ENCODE measurements at regions not wholly inside any gene's neighbourhood (a gene's known extent, or its start where the extent isn't known, plus 50 kb on each side); places are given as distances from the start of the nearest gene placed in this dataset.

DNA sequence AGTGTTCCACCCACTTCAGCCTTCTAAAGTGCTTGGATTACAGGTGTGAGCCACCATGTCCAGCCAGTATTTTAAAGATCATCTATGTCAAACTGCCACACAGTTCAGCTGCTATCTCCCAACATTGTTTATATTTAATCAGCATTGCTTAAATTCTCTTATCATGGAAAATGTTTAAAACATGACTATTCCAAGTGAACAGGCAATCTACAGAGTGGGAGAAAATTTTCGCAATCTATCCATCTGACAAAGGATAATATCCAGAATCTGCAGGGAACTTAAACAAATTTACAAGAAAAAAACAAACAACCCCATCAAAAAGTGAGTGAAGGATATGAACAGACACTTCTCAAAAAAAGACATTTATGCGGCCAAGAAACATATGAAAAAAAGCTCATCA is 69.4 kb upstream of the NAV3 start:
- TF ChIP-seq, protein P1, sequence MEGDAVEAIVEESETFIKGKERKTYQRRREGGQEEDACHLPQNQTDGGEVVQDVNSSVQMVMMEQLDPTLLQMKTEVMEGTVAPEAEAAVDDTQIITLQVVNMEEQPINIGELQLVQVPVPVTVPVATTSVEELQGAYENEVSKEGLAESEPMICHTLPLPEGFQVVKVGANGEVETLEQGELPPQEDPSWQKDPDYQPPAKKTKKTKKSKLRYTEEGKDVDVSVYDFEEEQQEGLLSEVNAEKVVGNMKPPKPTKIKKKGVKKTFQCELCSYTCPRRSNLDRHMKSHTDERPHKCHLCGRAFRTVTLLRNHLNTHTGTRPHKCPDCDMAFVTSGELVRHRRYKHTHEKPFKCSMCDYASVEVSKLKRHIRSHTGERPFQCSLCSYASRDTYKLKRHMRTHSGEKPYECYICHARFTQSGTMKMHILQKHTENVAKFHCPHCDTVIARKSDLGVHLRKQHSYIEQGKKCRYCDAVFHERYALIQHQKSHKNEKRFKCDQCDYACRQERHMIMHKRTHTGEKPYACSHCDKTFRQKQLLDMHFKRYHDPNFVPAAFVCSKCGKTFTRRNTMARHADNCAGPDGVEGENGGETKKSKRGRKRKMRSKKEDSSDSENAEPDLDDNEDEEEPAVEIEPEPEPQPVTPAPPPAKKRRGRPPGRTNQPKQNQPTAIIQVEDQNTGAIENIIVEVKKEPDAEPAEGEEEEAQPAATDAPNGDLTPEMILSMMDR (IDR thresholded peaks at IDR 0.05): no peak
- TF ChIP-seq POLR2A (IDR thresholded peaks at IDR 0.05) (no peak), POLR2AphosphoS5 (IDR thresholded peaks at IDR 0.05) (no peak)
